H1 (cell line): ENCODE measurements at regions not wholly inside any gene's neighbourhood (a gene's known extent, or its start where the extent isn't known, plus 50 kb on each side); places are given as distances from the start of the nearest gene placed in this dataset.

Experiments used
- CTCF ChIA-PET: fragments of 300-600 bp; sonication (Branson Sonifier 250); formaldehyde crosslinking; loops from one replicate; lab custom pipeline; 2021; ENCODE audit not compliant: partially characterized antibody; lab: Charles Lee
- POLR2A ChIA-PET: fragments of 300-600 bp; sonication (Branson Sonifier 250); formaldehyde crosslinking; loops from one replicate; lab custom pipeline; 2021; ENCODE audit warnings: inconsistent platforms; ENCODE audit not compliant: partially characterized antibody; lab: Charles Lee
- DNase-seq, 2 experiments: peaks; one replicate each; pipeline versions ENCODE4 v3.0.0 to v3.0.0-alpha.2; 2010 to 2022; ENCODE audit warnings: low spot score in 2 of 2, low read depth in 1 of 2, mixed read lengths in 1 of 2
- FAIRE-seq: peaks from 2 replicates; lab custom pipeline; 2011; peaks lifted over from hg19 to GRCh38; lab: Jason Lieb, UNC
- H2AFZ ChIP-seq: 2 replicates; pipeline ENCODE4 v1.8.1; 2012; ENCODE audit warnings: low read length, inconsistent platforms
- H2AK5ac ChIP-seq: 2 replicates; pipeline ENCODE4 v1.6.1; 2013; ENCODE audit warnings: low read depth, low read length
- H2BK120ac ChIP-seq: replicated peaks from 2 replicates; pipeline ENCODE3; 2013; ENCODE audit warnings: low read depth, low read length, inconsistent platforms
- H2BK12ac ChIP-seq: 2 replicates; pipeline ENCODE4 v1.6.1; 2013; ENCODE audit warnings: low read depth, low read length
- H2BK15ac ChIP-seq: 2 replicates; pipeline ENCODE4 v1.6.1; 2013; ENCODE audit warnings: low read length
- H2BK20ac ChIP-seq: 2 replicates; pipeline ENCODE4 v1.6.1; 2013; ENCODE audit warnings: low read length
- H2BK5ac ChIP-seq: 2 replicates; pipeline ENCODE4 v1.6.1; 2013; ENCODE audit warnings: low read depth, low read length
- H3K14ac ChIP-seq: 2 replicates; pipeline ENCODE4 v1.6.1; 2013; ENCODE audit warnings: inconsistent platforms; ENCODE audit not compliant: insufficient read length
- H3K18ac ChIP-seq: 2 replicates; pipeline ENCODE4 v1.6.1; 2013; ENCODE audit warnings: low read length; ENCODE audit errors: extremely low read depth
- H3K23ac ChIP-seq: 2 replicates; pipeline ENCODE4 v1.6.1; 2013; ENCODE audit warnings: inconsistent platforms; ENCODE audit not compliant: insufficient read length
- H3K23me2 ChIP-seq: 2 replicates; pipeline ENCODE4 v1.6.1; 2013; ENCODE audit warnings: low read depth, low read length
- H3K27ac ChIP-seq: 2 replicates; pipeline ENCODE4 v1.6.1; 2011; ENCODE audit warnings: low read depth, low read length, inconsistent platforms
- H3K27me3 ChIP-seq, 4 experiments: replicated peaks in 1 of 4; 1 replicate in 1 of 4; 2 replicates in 3 of 4; pipeline versions ENCODE4 v1.6.1 to v1.8.1; 2011 to 2013; ENCODE audit warnings: low read length in 3 of 4, mild to moderate bottlenecking in 3 of 4, inconsistent platforms in 2 of 4, mixed read lengths in 2 of 4, moderate library complexity in 1 of 4; ENCODE audit not compliant: control insufficient read depth in 3 of 4, insufficient read depth in 3 of 4; ENCODE audit errors: extremely low read depth in 1 of 4
- H3K36me3 ChIP-seq, 4 experiments: 2 replicates each; pipeline versions ENCODE4 v1.6.1 to v1.8.1; 2011 to 2013; ENCODE audit warnings: mild to moderate bottlenecking in 4 of 4, low read length in 3 of 4, moderate library complexity in 2 of 4, control low read depth in 1 of 4, inconsistent platforms in 1 of 4; ENCODE audit not compliant: insufficient read depth in 4 of 4, control insufficient read depth in 2 of 4
- H3K4ac ChIP-seq: replicated peaks from 2 replicates; pipeline ENCODE3; 2013; ENCODE audit warnings: low read length, low read depth, mixed read lengths, inconsistent platforms; ENCODE audit not compliant: insufficient read length
- H3K4me1 ChIP-seq, 4 experiments: replicated peaks in 1 of 4; 1 replicate in 1 of 4; 2 replicates in 3 of 4; pipeline versions ENCODE4 v1.6.1 to v1.8.1; 2011 to 2013; ENCODE audit warnings: low read length in 3 of 4, inconsistent platforms in 2 of 4, mixed read lengths in 1 of 4; ENCODE audit not compliant: insufficient read depth in 4 of 4, control insufficient read depth in 3 of 4
- H3K4me2 ChIP-seq, 2 experiments: 2 replicates each; pipeline versions ENCODE4 v1.6.1 to v1.8.1; 2011 to 2013; ENCODE audit warnings: low read depth in 2 of 2, low read length in 2 of 2, control low read depth in 1 of 2, inconsistent platforms in 1 of 2, mild to moderate bottlenecking in 1 of 2; ENCODE audit not compliant: insufficient read depth in 1 of 2
- H3K4me3 ChIP-seq, 4 experiments: fragments of 200-600, 300-600 bp in 1 of 4; sonication (generic), shearing (Covaris generic), sonication (Bioruptor Twin) in 1 of 4; 2 replicates each; pipeline versions ENCODE4 v1.5.1 to v1.8.1; 2011 to 2016; ENCODE audit warnings: low read length in 4 of 4, low read depth in 3 of 4, control low read depth in 2 of 4, inconsistent platforms in 2 of 4, mild to moderate bottlenecking in 2 of 4, mixed read lengths in 1 of 4, moderate library complexity in 1 of 4; ENCODE audit not compliant: insufficient read depth in 2 of 4; ENCODE audit errors: extremely low read depth in 1 of 4
- H3K56ac ChIP-seq: replicated peaks from 2 replicates; pipeline ENCODE3; 2013; ENCODE audit warnings: low read depth, mild to moderate bottlenecking, mixed read lengths, low read length, inconsistent platforms; ENCODE audit not compliant: insufficient read length
- H3K79me1 ChIP-seq: 2 replicates; pipeline ENCODE4 v1.6.1; 2013; ENCODE audit warnings: low read depth, low read length, control low read depth
- H3K79me2 ChIP-seq, 2 experiments: 2 replicates each; pipeline versions ENCODE4 v1.6.1 to v1.8.1; 2012 to 2013; ENCODE audit warnings: low read length in 2 of 2, mild to moderate bottlenecking in 2 of 2, inconsistent platforms in 1 of 2; ENCODE audit not compliant: insufficient read depth in 2 of 2, control insufficient read depth in 1 of 2
- H3K9ac ChIP-seq, 4 experiments: replicated peaks in 1 of 4; 1 replicate in 1 of 4; 2 replicates in 3 of 4; pipeline versions ENCODE4 v1.6.1 to v1.8.1; 2011 to 2013; ENCODE audit warnings: low read depth in 3 of 4, low read length in 3 of 4, control low read depth in 2 of 4, mild to moderate bottlenecking in 2 of 4, moderate library complexity in 2 of 4, inconsistent platforms in 1 of 4; ENCODE audit errors: extremely low read depth in 1 of 4
- H3K9me3 ChIP-seq, 2 experiments: 2 replicates each; pipeline versions ENCODE4 v1.6.1 to v1.8.1; 2012 to 2013; ENCODE audit warnings: mild to moderate bottlenecking in 2 of 2, moderate library complexity in 2 of 2, control low read depth in 1 of 2, inconsistent platforms in 1 of 2, low read depth in 1 of 2, low read length in 1 of 2, mixed read lengths in 1 of 2; ENCODE audit not compliant: insufficient read depth in 2 of 2
- H4K20me1 ChIP-seq, 2 experiments: replicated peaks in 1 of 2; 2 replicates each; pipeline versions ENCODE3 to v1.8.1; 2011 to 2013; ENCODE audit warnings: inconsistent platforms in 2 of 2, low read length in 2 of 2, mild to moderate bottlenecking in 1 of 2; ENCODE audit not compliant: insufficient read depth in 2 of 2, control insufficient read depth in 1 of 2
- H4K5ac ChIP-seq: 2 replicates; pipeline ENCODE4 v1.6.1; 2013; ENCODE audit warnings: low read length, low read depth, mixed read lengths, inconsistent platforms; ENCODE audit not compliant: insufficient read length
- H4K8ac ChIP-seq: 2 replicates; pipeline ENCODE4 v1.8.0; 2013; ENCODE audit warnings: mild to moderate bottlenecking, moderate library complexity, low read length, inconsistent platforms; ENCODE audit not compliant: insufficient read depth; ENCODE audit errors: extremely low read depth
- H4K91ac ChIP-seq: replicated peaks from 2 replicates; pipeline ENCODE3; 2013; ENCODE audit warnings: low read length, mixed read lengths, inconsistent platforms; ENCODE audit not compliant: insufficient read length
- BRCA1 ChIP-seq: IDR thresholded peaks from 2 replicates; pipeline ENCODE4 v1.6.1; 2012; ENCODE audit warnings: low read depth, low read length, improper control_type of control experiment
- E2F6 ChIP-seq: IDR thresholded peaks from 2 replicates; pipeline ENCODE4 v1.6.1; 2012; ENCODE audit warnings: inconsistent platforms
- EP300 ChIP-seq, 2 experiments: IDR thresholded peaks; 1 replicate in 1 of 2; 2 replicates in 1 of 2; pipeline ENCODE4 v1.6.1; 2011 to 2012; ENCODE audit warnings: low read depth in 2 of 2, low read length in 2 of 2, mild to moderate bottlenecking in 2 of 2, borderline replicate concordance in 1 of 2, inconsistent platforms in 1 of 2, moderate library complexity in 1 of 2
- POLR2A ChIP-seq, 2 experiments: IDR thresholded peaks; 1 replicate in 1 of 2; 2 replicates in 1 of 2; pipeline ENCODE4 v1.6.1; 2011; ENCODE audit warnings: low read depth in 2 of 2, low read length in 2 of 2, mild to moderate bottlenecking in 2 of 2; ENCODE audit errors: control extremely low read depth in 1 of 2
- USF2 ChIP-seq: IDR thresholded peaks from 2 replicates; pipeline ENCODE4 v1.6.1; 2011; ENCODE audit warnings: low read length, improper control_type of control experiment
- WGBS, 2 experiments: shearing (Covaris generic) in 1 of 2; methylation state at CpG; one replicate each; pipeline versions ENCODE4 v1.1.6 to v1.1.7; 2013 to 2015; ENCODE audit warnings: low lambda C conversion rate in 2 of 2, mixed read lengths in 2 of 2, inconsistent platforms in 1 of 2, low coverage in 1 of 2, missing lambda C conversion rate in 1 of 2; ENCODE audit not compliant: insufficient replicate concordance in 2 of 2, insufficient coverage in 1 of 2, insufficient read length in 1 of 2; ENCODE audit errors: extremely low coverage in 1 of 2, missing lambda C conversion rate in 1 of 2; 5-methylcytosine and 5-hydroxymethylcytosine counted together

GRCh38 chr7:16123117-16123770 lies 298.1 kb downstream of the CRPPA start:
- no peaks in the 10 kb centered on the region for H3K9me3 ChIP-seq
- no peak overlapping the region for H3K23ac ChIP-seq
- H3K79me2 ChIP-seq: no peaks in the 10 kb centered on the region
- no peak overlapping the region for H3K4me2 ChIP-seq
- H4K5ac ChIP-seq: no peak overlapping the region
- H3K23me2 ChIP-seq: no peaks in the 10 kb centered on the region
- no peak overlapping the region for H3K4ac ChIP-seq
- no peaks in the 10 kb centered on the region for H3K36me3 ChIP-seq
- no peak overlapping the region for H3K14ac ChIP-seq
- ChIA-PET CTCF (no interaction called here), POLR2A (no interaction called here)
- no peak overlapping the region for H2BK20ac ChIP-seq
- H3K27me3 ChIP-seq: no peaks in the 10 kb centered on the region
- no peaks in the 10 kb centered on the region for H3K79me1 ChIP-seq
- 84% methylated on average over 4 of the region's 4 CpGs; no CpG with 5 or more reads in 1 of the 2 experiments for WGBS, 2 experiments
- H4K91ac ChIP-seq: no peak overlapping the region
- no peak overlapping the region for H4K8ac ChIP-seq
- no peak overlapping the region for H2AFZ ChIP-seq
- no peak overlapping the region for H2BK5ac ChIP-seq
- H2AK5ac ChIP-seq: no peak overlapping the region
- no peak overlapping the region for H2BK120ac ChIP-seq
- no peaks in the 10 kb centered on the region for H4K20me1 ChIP-seq
- no peak overlapping the region for H3K9ac ChIP-seq
- TF ChIP-seq POLR2A (IDR thresholded peaks at IDR 0.05; ENCODE audit: control extremely low read depth in 1 of 2, low read depth in 2 of 2, low read length in 2 of 2): no peak
- no peak for TF ChIP-seq USF2
- TF ChIP-seq EP300 (IDR thresholded peaks at IDR 0.05; ENCODE audit: borderline replicate concordance in 1 of 2, low read depth in 2 of 2, low read length in 2 of 2): no peak
- no peak for TF ChIP-seq BRCA1
- TF ChIP-seq E2F6: no peak
- no peak overlapping the region for H3K56ac ChIP-seq
- FAIRE-seq (no peak), DNase-seq (no peak)
- no peak overlapping the region for H2BK15ac ChIP-seq
- no peak overlapping the region for H3K18ac ChIP-seq
- H3K4me3 ChIP-seq: no peak overlapping the region
- H2BK12ac ChIP-seq: no peak overlapping the region
- H3K4me1 ChIP-seq: no peaks in the 10 kb centered on the region
- no peak overlapping the region for H3K27ac ChIP-seq
